A549 (cell line): ENCODE measurements at regions not wholly inside any gene's neighbourhood (a gene's known extent, or its start where the extent isn't known, plus 50 kb on each side); places are given as distances from the start of the nearest gene placed in this dataset.

Experiments
- ATAC-seq, 2 experiments: fragments of 200-7000 bp in 1 of 2; fragments of >200 bp in 1 of 2; cut with Nextera tagmentation in 1 of 2; cut with Tn5 transposase in 1 of 2; 3 replicates each; pipeline versions ENCODE4 v1.8.0 to v1.9.1; 2018 to 2020; ENCODE audit warnings: mild to moderate bottlenecking in 1 of 2, moderate library complexity in 1 of 2
- CTCF ChIA-PET: fragments of 300-600 bp; sonication (Branson Sonifier 250); formaldehyde crosslinking; extraction: SDS; loops from one replicate; lab custom pipeline; 2021; ENCODE audit warnings: antibody characterized with exemption, inconsistent platforms; lab: Yijun Ruan, JAX
- POLR2A ChIA-PET: fragments of 350-600 bp; formaldehyde crosslinking; extraction: SDS; loops from one replicate; lab custom pipeline; 2021; ENCODE audit warnings: antibody characterized with exemption, inconsistent platforms; lab: Yijun Ruan, JAX
- DNase-seq, 2 experiments: peaks; one replicate each; pipeline versions ENCODE4 v3.0.0 to v3.0.0-alpha.2; 2011 to 2016; ENCODE audit warnings: low read depth in 1 of 2, low spot score in 1 of 2
- FAIRE-seq: peaks from 2 replicates; lab custom pipeline; 2011; peaks lifted over from hg19 to GRCh38; lab: Jason Lieb, UNC
- H3K27ac ChIP-seq, 2 experiments: fragments of >200 bp; sonication (Bioruptor Twin); formaldehyde crosslinking; 3 replicates each; pipeline ENCODE4 v1.5.1; 2016 to 2017
- H3K4me1 ChIP-seq: fragments of >200 bp; sonication (Bioruptor Twin); formaldehyde crosslinking; 3 replicates; pipeline ENCODE4 v1.6.1; 2016
- H3K4me2 ChIP-seq: fragments of >200 bp; sonication (Bioruptor Twin); formaldehyde crosslinking; 3 replicates; pipeline ENCODE4 v1.6.1; 2016
- H3K4me3 ChIP-seq: fragments of >200 bp; sonication (Bioruptor Twin); formaldehyde crosslinking; 3 replicates; pipeline ENCODE4 v1.5.1; 2016
- H3K9me3 ChIP-seq: fragments of >200 bp; sonication (Bioruptor Twin); formaldehyde crosslinking; 3 replicates; pipeline ENCODE4 v1.6.1; 2016
- CEBPB ChIP-seq, 2 experiments: fragments of >200 bp in 1 of 2; sonication (Bioruptor Twin) in 1 of 2; formaldehyde crosslinking in 1 of 2; IDR thresholded peaks; 2 replicates each; pipeline ENCODE4 v1.6.1; 2012 to 2016
- EP300 ChIP-seq, 2 experiments: fragments of >200 bp; sonication (Bioruptor Twin); formaldehyde crosslinking; IDR thresholded peaks; 2 replicates in 1 of 2; 3 replicates in 1 of 2; pipeline ENCODE4 v1.6.1; 2016 to 2017
- ESRRA ChIP-seq: fragments of 150-350 bp; IDR thresholded peaks from 2 replicates; pipeline ENCODE4 v1.6.1; 2014; ENCODE audit warnings: mild to moderate bottlenecking, low read length, borderline replicate concordance
- HOXB13 ChIP-seq: fragments of 250-450 bp; sonication (Bioruptor Pico); IDR thresholded peaks from 2 replicates; pipeline ENCODE4 v1.5.0; 2020; ENCODE audit warnings: low read depth, mild to moderate bottlenecking, moderate library complexity
- JUNB ChIP-seq: fragments of >200 bp; sonication (Bioruptor Twin); formaldehyde crosslinking; IDR thresholded peaks from 2 replicates; pipeline ENCODE4 v1.6.1; 2016
- MAFK ChIP-seq: fragments of 450-650 bp; IDR thresholded peaks from 2 replicates; pipeline ENCODE4 v1.6.1; 2014; ENCODE audit not compliant: partially characterized antibody
- NFE2L2 ChIP-seq: fragments of 150-350 bp; conservative IDR thresholded peaks from 2 replicates; pipeline ENCODE4 v1.6.1; 2014; ENCODE audit warnings: low read length
- POLR2A ChIP-seq: IDR thresholded peaks from 2 replicates; pipeline ENCODE4 v1.6.1; 2012; ENCODE audit warnings: mild to moderate bottlenecking, low read length
- POLR2AphosphoS2 ChIP-seq: conservative IDR thresholded peaks from 2 replicates; pipeline ENCODE4 v1.6.1; 2012; ENCODE audit warnings: low read length, improper control_type of control experiment, inconsistent platforms
- RCOR1 ChIP-seq: fragments of 150-350 bp; IDR thresholded peaks from 2 replicates; pipeline ENCODE4 v1.6.1; 2014; ENCODE audit warnings: antibody characterized with exemption, low read length, low read depth
- RNF2 ChIP-seq: fragments of 200-600 bp; sonication (generic); IDR thresholded peaks from 2 replicates; pipeline ENCODE4 v1.6.1; 2016; ENCODE audit warnings: low read depth, mild to moderate bottlenecking, antibody characterized with exemption, moderate library complexity, borderline replicate concordance
- SMC3 ChIP-seq: fragments of >200 bp; sonication (Bioruptor Twin); formaldehyde crosslinking; IDR thresholded peaks from 3 replicates; pipeline ENCODE4 v1.6.1; 2018; ENCODE audit warnings: inconsistent platforms
- TFCP2L1 ChIP-seq: fragments of 250-450 bp; sonication (Bioruptor Pico); IDR thresholded peaks from 2 replicates; pipeline ENCODE4 v1.5.0; 2021; ENCODE audit warnings: mild to moderate bottlenecking
- ZFP36 ChIP-seq: fragments of 450-650 bp; IDR thresholded peaks from 2 replicates; pipeline ENCODE4 v1.6.1; 2014; ENCODE audit warnings: borderline replicate concordance; ENCODE audit not compliant: partially characterized antibody
- WGBS: methylation state at CpG from one replicate; pipeline ENCODE4 v1.1.6; 2017; ENCODE audit errors: missing lambda C conversion rate; 5-methylcytosine and 5-hydroxymethylcytosine counted together
- TF ChIP-seq, protein P1 (sequence below): IDR thresholded peaks from 2 replicates; pipeline ENCODE4 v1.6.1; 2012; ENCODE audit warnings: low read depth, borderline replicate concordance
- TF ChIP-seq, protein P2 (sequence below): fragments of 250-450 bp; sonication (Bioruptor Pico); IDR thresholded peaks from 2 replicates; pipeline ENCODE4 v1.5.0; 2021; ENCODE audit warnings: mild to moderate bottlenecking, moderate library complexity, borderline replicate concordance
- TF ChIP-seq, protein P3 (sequence below): fragments of >200 bp; sonication (Bioruptor Twin); formaldehyde crosslinking; IDR thresholded peaks from 2 replicates; pipeline ENCODE4 v1.6.1; 2016
- TF ChIP-seq, protein P4 (sequence below): fragments of 450-650 bp; IDR thresholded peaks from 2 replicates; pipeline ENCODE4 v1.6.1; 2014; ENCODE audit warnings: antibody characterized with exemption
- TF ChIP-seq, protein P5 (sequence below): fragments of 200-600 bp; sonication (generic); IDR thresholded peaks from 2 replicates; pipeline ENCODE4 v1.6.1; 2016; ENCODE audit warnings: antibody characterized with exemption, mild to moderate bottlenecking, moderate library complexity

DNA sequence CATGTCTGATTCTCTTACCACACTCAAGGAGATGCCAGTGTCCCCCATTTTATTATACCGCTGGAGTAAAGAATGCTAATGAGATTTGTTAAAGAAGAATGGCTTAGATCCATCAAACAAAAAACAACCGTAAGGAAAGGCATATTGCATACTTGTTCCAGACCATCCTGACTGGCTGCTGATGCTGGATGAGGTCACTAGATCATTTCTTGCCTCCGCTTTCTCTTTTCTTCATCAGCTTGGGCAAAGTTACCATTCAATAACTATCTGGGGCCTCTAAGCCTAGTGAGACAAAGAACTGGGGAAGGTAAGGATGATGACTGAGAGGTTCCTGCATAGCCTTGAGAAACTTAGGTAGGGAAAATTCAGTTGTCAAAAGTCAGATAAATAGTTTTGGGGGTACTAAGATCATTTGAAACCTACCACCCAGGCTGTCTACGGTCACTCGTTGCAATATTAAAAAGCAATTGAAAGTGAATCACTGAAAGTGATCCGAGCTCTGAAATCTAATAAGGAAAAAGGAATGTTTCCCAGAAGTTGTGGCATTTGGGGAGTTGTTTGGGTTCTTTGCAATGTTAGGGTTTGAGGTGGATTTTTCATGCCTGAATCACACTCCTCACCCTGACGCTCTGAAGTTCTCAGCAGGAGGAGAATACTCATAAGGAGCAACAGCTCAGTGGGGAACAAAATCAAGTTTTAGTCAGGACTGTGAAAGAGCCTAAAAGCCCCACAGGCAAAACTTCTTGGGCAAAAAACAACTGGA lies 176.8 kb downstream of the HHIPL2 start:
- FAIRE-seq (no peak), ATAC-seq (peak; percentile 51 to 77; a peak in 5 of 6 replicates), DNase-seq (peak in 1 of 2 experiments; percentile 4)
- H3K4me1 ChIP-seq: 0 out of 3 replicates have a peak, but pooled peaks cover 6% of the 10 kb centered on the region
- H3K4me3 ChIP-seq: no peak overlapping the region
- H3K4me2 ChIP-seq: 0 out of 3 replicates have a peak overlapping the region, but pooled peaks have one; percentile 32
- CTCF ChIA-PET: interaction anchor here (1.2 kb wide), 1 partner anchor 918 kb away, joined by 4 read pairs; no protein-coding TSS in a partner anchor
- TF ChIP-seq EP300 (IDR thresholded peaks at IDR 0.05) (peak in 1 of 2 experiments; percentile 31; a peak in 1 of 5 replicates), JUNB (no peak), ESRRA (no peak)
- peak overlapping the region in 1 of 2 experiments; percentile 52; a peak in 3 of 6 replicates for H3K27ac ChIP-seq
- WGBS: 31% methylated on average over 7 of the region's 7 CpGs
- no peaks in the 10 kb centered on the region for H3K9me3 ChIP-seq
- POLR2A ChIA-PET: no interaction called here

DNA sequence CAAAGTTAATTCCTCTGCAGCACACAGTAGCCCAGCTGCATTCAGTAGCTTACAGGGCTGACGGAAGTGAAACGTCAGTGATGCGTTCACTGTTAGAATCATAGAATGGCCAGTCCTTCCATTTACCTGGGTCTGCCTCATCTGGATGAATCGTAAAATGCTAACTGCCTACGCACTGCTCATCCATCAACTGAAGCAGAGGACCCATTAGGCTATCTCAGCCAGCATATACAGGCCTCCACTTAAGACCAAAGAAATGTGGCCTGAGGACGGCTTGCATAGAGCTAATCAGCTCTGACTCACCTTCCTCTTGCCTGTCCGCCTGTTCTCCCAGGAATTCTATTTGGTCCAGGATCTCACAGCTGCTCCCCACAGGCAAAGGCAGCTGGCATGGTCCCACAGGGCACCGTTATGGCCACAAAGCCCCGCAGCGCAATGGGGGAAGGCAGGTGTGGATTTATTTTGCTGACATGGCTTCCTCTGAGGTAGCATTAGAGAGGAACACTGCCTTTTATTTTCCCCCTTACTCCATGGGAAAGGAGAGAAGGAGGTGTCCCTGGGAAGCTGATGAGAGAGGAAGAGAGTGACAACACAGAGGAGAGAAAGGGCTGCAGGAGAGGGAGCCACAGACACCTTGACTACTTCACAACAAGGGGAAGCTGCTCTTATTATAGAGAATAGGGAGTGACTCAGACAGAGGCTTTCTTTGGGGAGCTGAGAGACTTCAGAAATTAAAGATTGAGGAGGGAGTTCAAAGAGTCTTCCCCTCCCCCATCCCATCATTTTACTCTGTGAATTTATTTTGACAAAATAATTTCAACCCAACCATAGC lies 177.6 kb downstream of the HHIPL2 start:
- FAIRE-seq: no peak
- H3K4me3 ChIP-seq: no peak overlapping the region
- H3K4me1 ChIP-seq: 0 out of 3 replicates have a peak, but pooled peaks cover 6% of the 10 kb centered on the region
- CTCF ChIA-PET: no interaction called here
- no peaks in the 10 kb centered on the region for H3K9me3 ChIP-seq
- WGBS: 46% methylated on average over 10 of the region's 10 CpGs
- TF ChIP-seq, protein P1, sequence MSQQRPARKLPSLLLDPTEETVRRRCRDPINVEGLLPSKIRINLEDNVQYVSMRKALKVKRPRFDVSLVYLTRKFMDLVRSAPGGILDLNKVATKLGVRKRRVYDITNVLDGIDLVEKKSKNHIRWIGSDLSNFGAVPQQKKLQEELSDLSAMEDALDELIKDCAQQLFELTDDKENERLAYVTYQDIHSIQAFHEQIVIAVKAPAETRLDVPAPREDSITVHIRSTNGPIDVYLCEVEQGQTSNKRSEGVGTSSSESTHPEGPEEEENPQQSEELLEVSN: no peak
- peak; percentile 44 for TF ChIP-seq MAFK
- TF ChIP-seq, all 56 proteins: peak for 1
- POLR2A ChIA-PET: no interaction called here
- no peak for DNase-seq
- peak in 1 of 2 experiments; percentile 23; a peak in 2 of 6 replicates for ATAC-seq
- Histone ChIP-seq H3K4me2 (no peak overlapping the region), H3K27ac (peak overlapping the region in 1 of 2 experiments; percentile 38; a peak in 2 of 6 replicates)

DNA sequence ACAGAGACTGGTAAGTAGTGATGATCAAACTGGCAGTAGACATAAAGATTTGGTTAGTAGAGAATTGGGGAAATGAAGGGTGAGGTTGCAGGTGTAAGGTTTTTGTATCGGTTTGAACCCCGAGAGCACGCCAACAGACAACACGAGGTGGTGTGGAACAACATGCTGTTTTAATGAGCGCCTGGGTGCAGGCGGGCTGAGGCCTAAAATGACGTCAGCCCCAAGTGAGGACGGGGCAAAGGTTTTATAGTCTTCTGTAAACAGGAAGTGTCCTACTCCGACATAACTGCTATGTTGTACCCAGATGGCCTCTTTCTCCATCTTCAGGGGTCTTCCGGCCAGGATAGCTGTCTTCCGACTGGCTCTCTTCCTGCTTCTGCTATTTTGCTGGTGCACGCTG lies 178.8 kb downstream of the HHIPL2 start:
- Histone ChIP-seq H3K9me3 (no peaks in the 10 kb centered on the region), H3K27ac (no peak overlapping the region), H3K4me1 (0 out of 3 replicates have a peak, but pooled peaks cover 6% of the 10 kb centered on the region), H3K4me2 (no peak overlapping the region), H3K4me3 (no peak overlapping the region)
- FAIRE-seq: no peak
- DNase-seq: no peak
- ATAC-seq: no peak
- 44% methylated on average over 12 of the region's 12 CpGs for WGBS
- ChIA-PET CTCF (no interaction called here), POLR2A (no interaction called here)
- TF ChIP-seq CEBPB (IDR thresholded peaks at IDR 0.05): no peak
- TF ChIP-seq, protein P2, sequence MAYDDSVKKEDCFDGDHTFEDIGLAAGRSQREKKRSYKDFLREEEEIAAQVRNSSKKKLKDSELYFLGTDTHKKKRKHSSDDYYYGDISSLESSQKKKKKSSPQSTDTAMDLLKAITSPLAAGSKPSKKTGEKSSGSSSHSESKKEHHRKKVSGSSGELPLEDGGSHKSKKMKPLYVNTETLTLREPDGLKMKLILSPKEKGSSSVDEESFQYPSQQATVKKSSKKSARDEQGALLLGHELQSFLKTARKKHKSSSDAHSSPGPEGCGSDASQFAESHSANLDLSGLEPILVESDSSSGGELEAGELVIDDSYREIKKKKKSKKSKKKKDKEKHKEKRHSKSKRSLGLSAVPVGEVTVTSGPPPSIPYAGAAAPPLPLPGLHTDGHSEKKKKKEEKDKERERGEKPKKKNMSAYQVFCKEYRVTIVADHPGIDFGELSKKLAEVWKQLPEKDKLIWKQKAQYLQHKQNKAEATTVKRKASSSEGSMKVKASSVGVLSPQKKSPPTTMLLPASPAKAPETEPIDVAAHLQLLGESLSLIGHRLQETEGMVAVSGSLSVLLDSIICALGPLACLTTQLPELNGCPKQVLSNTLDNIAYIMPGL (CRISPR knock-in tag): no peak
- no peak for TF ChIP-seq ZFP36
- no peak for TF ChIP-seq SMC3
- TF ChIP-seq RNF2: no peak
- no peak for TF ChIP-seq POLR2A
- TF ChIP-seq, protein P3, sequence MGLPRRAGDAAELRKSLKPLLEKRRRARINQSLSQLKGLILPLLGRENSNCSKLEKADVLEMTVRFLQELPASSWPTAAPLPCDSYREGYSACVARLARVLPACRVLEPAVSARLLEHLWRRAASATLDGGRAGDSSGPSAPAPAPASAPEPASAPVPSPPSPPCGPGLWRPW: no peak
- no peak for TF ChIP-seq POLR2AphosphoS2
- no peak for TF ChIP-seq HOXB13 (CRISPR knock-in tag)
- TF ChIP-seq TFCP2L1 (CRISPR knock-in tag): no peak
- no peak for TF ChIP-seq NFE2L2
- TF ChIP-seq, protein P4, sequence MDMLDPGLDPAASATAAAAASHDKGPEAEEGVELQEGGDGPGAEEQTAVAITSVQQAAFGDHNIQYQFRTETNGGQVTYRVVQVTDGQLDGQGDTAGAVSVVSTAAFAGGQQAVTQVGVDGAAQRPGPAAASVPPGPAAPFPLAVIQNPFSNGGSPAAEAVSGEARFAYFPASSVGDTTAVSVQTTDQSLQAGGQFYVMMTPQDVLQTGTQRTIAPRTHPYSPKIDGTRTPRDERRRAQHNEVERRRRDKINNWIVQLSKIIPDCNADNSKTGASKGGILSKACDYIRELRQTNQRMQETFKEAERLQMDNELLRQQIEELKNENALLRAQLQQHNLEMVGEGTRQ: no peak
- TF ChIP-seq RCOR1: no peak
- TF ChIP-seq, protein P5, sequence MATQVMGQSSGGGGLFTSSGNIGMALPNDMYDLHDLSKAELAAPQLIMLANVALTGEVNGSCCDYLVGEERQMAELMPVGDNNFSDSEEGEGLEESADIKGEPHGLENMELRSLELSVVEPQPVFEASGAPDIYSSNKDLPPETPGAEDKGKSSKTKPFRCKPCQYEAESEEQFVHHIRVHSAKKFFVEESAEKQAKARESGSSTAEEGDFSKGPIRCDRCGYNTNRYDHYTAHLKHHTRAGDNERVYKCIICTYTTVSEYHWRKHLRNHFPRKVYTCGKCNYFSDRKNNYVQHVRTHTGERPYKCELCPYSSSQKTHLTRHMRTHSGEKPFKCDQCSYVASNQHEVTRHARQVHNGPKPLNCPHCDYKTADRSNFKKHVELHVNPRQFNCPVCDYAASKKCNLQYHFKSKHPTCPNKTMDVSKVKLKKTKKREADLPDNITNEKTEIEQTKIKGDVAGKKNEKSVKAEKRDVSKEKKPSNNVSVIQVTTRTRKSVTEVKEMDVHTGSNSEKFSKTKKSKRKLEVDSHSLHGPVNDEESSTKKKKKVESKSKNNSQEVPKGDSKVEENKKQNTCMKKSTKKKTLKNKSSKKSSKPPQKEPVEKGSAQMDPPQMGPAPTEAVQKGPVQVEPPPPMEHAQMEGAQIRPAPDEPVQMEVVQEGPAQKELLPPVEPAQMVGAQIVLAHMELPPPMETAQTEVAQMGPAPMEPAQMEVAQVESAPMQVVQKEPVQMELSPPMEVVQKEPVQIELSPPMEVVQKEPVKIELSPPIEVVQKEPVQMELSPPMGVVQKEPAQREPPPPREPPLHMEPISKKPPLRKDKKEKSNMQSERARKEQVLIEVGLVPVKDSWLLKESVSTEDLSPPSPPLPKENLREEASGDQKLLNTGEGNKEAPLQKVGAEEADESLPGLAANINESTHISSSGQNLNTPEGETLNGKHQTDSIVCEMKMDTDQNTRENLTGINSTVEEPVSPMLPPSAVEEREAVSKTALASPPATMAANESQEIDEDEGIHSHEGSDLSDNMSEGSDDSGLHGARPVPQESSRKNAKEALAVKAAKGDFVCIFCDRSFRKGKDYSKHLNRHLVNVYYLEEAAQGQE: no peak
